Ovary (tissue), 7 donors: ENCODE measurements at regions not wholly inside any gene's neighbourhood (a gene's known extent, or its start where the extent isn't known, plus 50 kb on each side); places are given as distances from the start of the nearest gene placed in this dataset.

Experiments used
- DNase-seq, 5 donors: peaks; one replicate each; pipeline ENCODE4 v3.0.0-alpha.2; 2019 to 2020
- H3K27ac ChIP-seq, 2 donors: fragments of 200-600 bp; one replicate each; pipeline versions ENCODE4 v1.5.1 to v1.8.0; 2019 to 2022
- H3K27me3 ChIP-seq: fragments of 200-600 bp; one replicate; pipeline ENCODE4 v1.8.0; 2022
- H3K36me3 ChIP-seq: fragments of 200-600 bp; sonication (generic); one replicate; pipeline ENCODE4 v1.5.1; 2019
- H3K4me1 ChIP-seq: one replicate; pipeline ENCODE4 v1.8.1; 2013; ENCODE audit warnings: mild to moderate bottlenecking, moderate library complexity; ENCODE audit not compliant: insufficient read depth
- H3K4me3 ChIP-seq: fragments of 200-600 bp; sonication (generic); one replicate; pipeline ENCODE4 v1.5.1; 2017
- H3K9me3 ChIP-seq, 2 donors: fragments of 200-600 bp in 1 of 2; sonication (generic) in 1 of 2; one replicate each; pipeline versions ENCODE4 v1.5.1 to v1.8.1; 2013 to 2019; ENCODE audit warnings: mild to moderate bottlenecking in 1 of 2, moderate library complexity in 1 of 2
- EP300 ChIP-seq: sonication (generic); formaldehyde crosslinking; IDR thresholded peaks from one replicate; pipeline ENCODE4 v1.6.1; 2017; ENCODE audit warnings: antibody characterized with exemption
- POLR2A ChIP-seq: fragments of 450-650 bp; IDR thresholded peaks from one replicate; pipeline ENCODE4 v1.6.1; 2017; ENCODE audit warnings: antibody characterized with exemption, mild to moderate bottlenecking, moderate library complexity
- WGBS, 3 donors: extraction: QIAGEN DNeasy Blood & Tissue Kit in 1 of 3; methylation state at CpG; one replicate each; pipeline versions ENCODE4 v1.1.5 to v1.1.7; 2013 to 2017; 5-methylcytosine and 5-hydroxymethylcytosine counted together
- intact Hi-C, 4 donors: fragments of 100-400 bp; cut with DNase I; formaldehyde crosslinking; loops; one replicate each; pipeline versions ENCODE4 v1.11.0 to v1.15.1; 2022 to 2023
- TF ChIP-seq, protein P1 (sequence below), 3 donors: fragments of 450-650 bp in 2 of 3; fragments of 200-600 bp in 1 of 3; IDR thresholded peaks; one replicate each; pipeline versions ENCODE4 v1.5.1 to v1.8.0; 2016 to 2022; ENCODE audit warnings: antibody characterized with exemption in 3 of 3, mild to moderate bottlenecking in 1 of 3
- donor health status: DM: no; HTN: no; CAD: no; lungs with moderate emphysema.
- donor health status: DM: no; HTN: no; CAD: no.
- donor health status: Bipolar disorder and iron deficiency.
- donor health status: DM: no; HTN: no; CAD: no.
- donor health status: DM: yes; HTN: yes; CAD: no.

DNA sequence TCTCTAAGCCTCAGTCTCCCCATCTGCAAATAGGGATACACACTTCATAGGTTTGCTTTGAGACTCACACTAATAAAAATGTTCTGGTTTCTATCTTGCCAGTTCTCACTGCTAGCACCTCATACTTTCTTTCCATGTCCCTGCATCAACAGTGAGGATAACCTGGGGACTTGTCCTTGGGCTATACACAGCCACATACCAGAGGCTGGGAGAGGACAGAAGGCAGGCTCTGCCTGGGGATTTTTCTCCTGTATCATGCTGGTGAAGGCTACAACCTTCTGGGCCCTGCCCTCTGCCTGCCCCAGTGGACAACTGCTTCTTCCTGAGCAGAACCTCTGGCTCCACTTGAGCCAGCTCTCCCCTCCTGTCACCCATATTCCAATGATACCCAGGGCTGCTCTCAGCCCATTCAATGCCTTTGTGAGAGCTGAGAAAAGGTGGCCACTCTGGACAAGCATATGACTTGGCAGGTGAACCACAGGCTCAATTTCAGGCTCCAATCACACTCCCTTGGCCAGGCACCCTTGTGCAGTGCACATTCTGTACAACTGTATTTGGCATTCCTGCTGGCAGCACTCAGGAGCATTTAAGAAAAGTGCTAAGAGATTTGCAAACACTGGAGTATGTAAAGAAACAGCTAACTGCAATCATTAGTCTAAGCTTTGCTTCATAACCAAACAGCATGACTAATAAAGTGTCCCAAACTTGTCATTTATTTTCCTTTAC, 135.8 kb upstream of the VRK1 start:
- H3K27ac ChIP-seq = no peak overlapping the region
- no peaks in the 10 kb centered on the region for H3K4me1 ChIP-seq
- intact Hi-C loops = no loop called here
- H3K27me3 ChIP-seq = no peaks in the 10 kb centered on the region
- TF ChIP-seq POLR2A (no peak), EP300 (no peak)
- TF ChIP-seq, protein P1, sequence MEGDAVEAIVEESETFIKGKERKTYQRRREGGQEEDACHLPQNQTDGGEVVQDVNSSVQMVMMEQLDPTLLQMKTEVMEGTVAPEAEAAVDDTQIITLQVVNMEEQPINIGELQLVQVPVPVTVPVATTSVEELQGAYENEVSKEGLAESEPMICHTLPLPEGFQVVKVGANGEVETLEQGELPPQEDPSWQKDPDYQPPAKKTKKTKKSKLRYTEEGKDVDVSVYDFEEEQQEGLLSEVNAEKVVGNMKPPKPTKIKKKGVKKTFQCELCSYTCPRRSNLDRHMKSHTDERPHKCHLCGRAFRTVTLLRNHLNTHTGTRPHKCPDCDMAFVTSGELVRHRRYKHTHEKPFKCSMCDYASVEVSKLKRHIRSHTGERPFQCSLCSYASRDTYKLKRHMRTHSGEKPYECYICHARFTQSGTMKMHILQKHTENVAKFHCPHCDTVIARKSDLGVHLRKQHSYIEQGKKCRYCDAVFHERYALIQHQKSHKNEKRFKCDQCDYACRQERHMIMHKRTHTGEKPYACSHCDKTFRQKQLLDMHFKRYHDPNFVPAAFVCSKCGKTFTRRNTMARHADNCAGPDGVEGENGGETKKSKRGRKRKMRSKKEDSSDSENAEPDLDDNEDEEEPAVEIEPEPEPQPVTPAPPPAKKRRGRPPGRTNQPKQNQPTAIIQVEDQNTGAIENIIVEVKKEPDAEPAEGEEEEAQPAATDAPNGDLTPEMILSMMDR (IDR thresholded peaks at IDR 0.05) = no peak
- H3K9me3 ChIP-seq = no peaks in the 10 kb centered on the region
- no peak overlapping the region for H3K4me3 ChIP-seq
- no peak for DNase-seq
- H3K36me3 ChIP-seq = no peaks in the 10 kb centered on the region

- TF ChIP-seq EP300 (no peak), POLR2A (no peak)
- TF ChIP-seq, protein P1 (IDR thresholded peaks at IDR 0.05) = no peak
- WGBS, 3 donors = 71 to 74% (median 73%) methylated on average over 15 of the region's 15 CpGs
- Histone ChIP-seq H3K36me3 (no peaks in the 10 kb centered on the region), H3K4me1 (no peaks in the 10 kb centered on the region), H3K4me3 (no peak overlapping the region), H3K9me3 (no peaks in the 10 kb centered on the region), H3K27ac (no peak overlapping the region), H3K27me3 (no peaks in the 10 kb centered on the region)
- DNase-seq = no peak
- intact Hi-C loops = loop anchor here in 1 of 4 donors (2.0 kb wide), 1 partner anchor 36 kb away; no protein-coding TSS in a partner anchor
These were observed 134.8 kb upstream of the VRK1 start for GRCh38 chr14:96662116-96662970.

DNA sequence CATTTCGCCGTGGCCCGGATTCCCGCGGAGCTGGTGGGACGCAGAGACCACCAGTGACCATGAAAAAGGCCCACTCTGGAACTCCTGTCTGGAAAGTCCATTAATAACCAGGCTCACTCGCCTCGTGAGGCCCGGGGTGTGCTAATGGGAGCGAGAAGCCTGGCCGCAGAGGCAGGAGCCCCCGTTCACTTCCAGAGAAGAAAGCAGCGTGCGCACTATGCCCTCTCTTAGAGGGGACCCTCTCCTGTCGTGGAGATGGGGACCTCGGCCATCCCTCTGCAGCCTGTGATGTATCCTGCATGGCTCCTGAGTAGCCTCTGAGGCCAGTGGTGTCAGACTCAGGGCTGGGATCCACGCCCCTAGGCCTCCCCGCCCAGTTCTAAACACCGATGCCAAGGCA, 134.1 kb upstream of the VRK1 start:
- DNase-seq = no peak
- WGBS, 3 donors = 81 to 85% (median 83%) methylated on average over 19 of the region's 19 CpGs
- no peak overlapping the region for H3K27ac ChIP-seq
- TF ChIP-seq, protein P1 (IDR thresholded peaks at IDR 0.05) = no peak
- TF ChIP-seq POLR2A (no peak), EP300 (no peak)
- H3K4me3 ChIP-seq = no peak overlapping the region
- no peaks in the 10 kb centered on the region for H3K27me3 ChIP-seq
- H3K36me3 ChIP-seq = no peaks in the 10 kb centered on the region
- no peaks in the 10 kb centered on the region for H3K9me3 ChIP-seq
- intact Hi-C loops = loop anchor here in 1 of 4 donors (2.0 kb wide), 1 partner anchor 36 kb away; no protein-coding TSS in a partner anchor
- no peaks in the 10 kb centered on the region for H3K4me1 ChIP-seq

DNA sequence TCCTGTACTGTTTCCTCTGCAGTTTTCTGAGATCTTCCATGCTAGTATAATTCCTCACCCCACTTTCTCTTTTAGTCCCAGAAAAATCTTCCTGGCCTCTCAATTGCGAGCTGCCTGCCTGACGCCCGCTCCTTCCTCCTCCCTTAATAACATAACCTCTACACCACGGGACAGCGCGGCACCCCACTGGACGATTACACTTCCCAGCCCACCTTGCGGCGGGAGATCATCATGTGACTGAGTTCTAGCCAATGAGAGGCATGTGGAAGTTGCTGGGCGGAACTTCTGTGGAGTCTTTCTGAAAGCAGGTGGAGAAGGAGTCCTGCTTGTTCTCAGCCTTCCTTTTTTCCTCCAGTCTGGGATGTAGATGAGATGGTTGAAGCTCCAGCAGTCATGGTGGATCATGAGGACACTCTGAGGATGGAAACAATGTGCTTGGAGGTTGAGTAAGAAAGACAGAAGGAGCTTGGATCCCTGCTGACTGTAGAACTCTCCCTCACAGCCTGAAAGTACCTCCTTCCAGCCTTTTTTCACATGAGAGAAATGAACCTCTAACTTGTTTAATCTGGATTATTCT, 133.6 kb upstream of the VRK1 start:
- no peaks in the 10 kb centered on the region for H3K36me3 ChIP-seq
- no peaks in the 10 kb centered on the region for H3K27me3 ChIP-seq
- no peaks in the 10 kb centered on the region for H3K4me1 ChIP-seq
- no peak for TF ChIP-seq POLR2A
- TF ChIP-seq, protein P1 (IDR thresholded peaks at IDR 0.05) = no peak
- TF ChIP-seq EP300 = no peak
- H3K4me3 ChIP-seq = no peak overlapping the region
- intact Hi-C loops = loop anchor here in 1 of 4 donors (2.0 kb wide), 1 partner anchor 37 kb away; no protein-coding TSS in a partner anchor
- DNase-seq = no peak
- 78 to 84% (median 78%) methylated on average over 10 of the region's 10 CpGs for WGBS, 3 donors
- H3K9me3 ChIP-seq = no peaks in the 10 kb centered on the region
- no peak overlapping the region for H3K27ac ChIP-seq
